ENCODE measurements at regions not wholly inside any gene's neighbourhood (a gene's known extent, or its start where the extent isn't known, plus 50 kb on each side); places are given as distances from the start of the nearest gene placed in this dataset.

DNA sequence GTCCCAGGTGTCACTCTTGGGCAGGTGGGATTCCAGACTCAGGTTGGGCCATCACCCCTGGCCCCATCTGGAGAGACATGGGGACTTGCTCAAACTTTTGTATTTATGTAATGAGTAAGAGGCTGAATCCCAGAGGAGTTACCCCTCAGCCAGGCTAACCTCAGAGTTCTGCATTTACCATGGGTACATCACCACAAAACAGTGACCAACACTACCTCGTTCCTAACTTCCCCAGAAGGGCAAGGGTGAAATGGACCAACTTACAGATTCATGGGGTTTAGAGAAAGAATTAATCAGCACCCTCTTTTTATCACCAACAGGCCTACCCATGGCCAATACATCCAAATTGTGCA is 259.9 kb upstream of the MARCKS start:
- DNase-seq: no peak

GRCh38 chr6:113598786-113599185 is 258.4 kb upstream of the MARCKS start:
- no peak for DNase-seq

- no peak for DNase-seq
Measured at GRCh38 chr6:113599444-113599843, 257.7 kb upstream of the MARCKS start.

- DNase-seq: no peak
Measured at GRCh38 chr6:113600551-113601339, 256.4 kb upstream of the MARCKS start.

GRCh38 chr6:113607821-113608545 is 249.2 kb upstream of the MARCKS start:
- no peak for DNase-seq

DNA sequence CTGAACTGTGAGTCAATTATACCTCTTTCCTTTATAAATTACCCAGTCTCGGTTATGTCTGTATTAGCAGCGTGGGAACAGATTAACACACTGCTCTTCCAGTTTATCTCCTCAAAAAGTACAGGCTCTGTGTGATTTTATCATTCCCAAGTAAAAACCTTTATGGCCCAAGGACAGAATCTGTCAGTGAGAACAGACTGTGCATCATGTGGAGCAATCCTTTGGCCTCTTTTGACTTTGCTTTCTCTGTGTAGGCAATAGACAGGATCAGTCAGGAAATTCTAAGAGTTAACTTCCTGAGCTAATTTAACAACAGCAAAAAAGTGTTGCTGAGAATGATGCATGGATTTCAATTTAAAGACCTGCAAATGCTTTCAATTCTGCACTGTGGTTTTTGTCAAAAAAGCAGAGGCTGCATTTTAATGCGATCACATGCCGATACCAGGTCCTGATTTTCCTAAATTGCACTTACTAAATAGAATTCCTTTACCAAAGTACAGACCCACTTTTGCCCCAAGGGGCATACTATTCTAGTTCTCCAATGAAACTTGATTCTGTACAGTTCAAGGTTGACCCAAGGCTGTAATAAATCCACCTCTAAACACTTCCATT is 246.7 kb upstream of the MARCKS start:
- no peak for DNase-seq

GRCh38 chr6:113616701-113617274 is 240.4 kb upstream of the MARCKS start:
- DNase-seq: no peak

- DNase-seq: no peak
Measured at GRCh38 chr6:113619077-113619476, 238.1 kb upstream of the MARCKS start.

GRCh38 chr6:113620386-113620785 is 236.8 kb upstream of the MARCKS start:
- no peak for DNase-seq

DNA sequence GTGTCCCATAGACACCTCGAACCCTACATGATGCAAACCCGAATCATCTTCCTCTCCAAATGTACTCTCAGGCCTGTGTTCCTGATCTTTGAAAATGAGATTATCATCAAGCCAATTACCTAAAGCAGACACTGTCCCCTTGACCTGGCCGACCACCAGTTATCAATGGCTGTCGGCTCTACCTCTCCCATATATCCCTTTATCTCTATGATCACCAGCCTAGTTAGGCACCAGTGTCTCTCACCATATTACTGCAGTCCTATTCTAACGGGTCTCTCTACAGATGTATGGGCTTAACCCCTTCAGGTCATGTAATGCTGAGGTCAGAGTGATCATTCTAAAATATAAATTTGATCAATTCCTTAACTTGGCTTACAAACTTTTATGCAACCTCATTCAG is 234.9 kb upstream of the MARCKS start:
- DNase-seq: no peak

- no peak for DNase-seq
Measured at GRCh38 chr6:113623129-113623528, 234.0 kb upstream of the MARCKS start.

GRCh38 chr6:113625850-113626249 is 231.3 kb upstream of the MARCKS start:
- no peak for DNase-seq

GRCh38 chr6:113626475-113626874 is 230.7 kb upstream of the MARCKS start:
- no peak for DNase-seq

DNA sequence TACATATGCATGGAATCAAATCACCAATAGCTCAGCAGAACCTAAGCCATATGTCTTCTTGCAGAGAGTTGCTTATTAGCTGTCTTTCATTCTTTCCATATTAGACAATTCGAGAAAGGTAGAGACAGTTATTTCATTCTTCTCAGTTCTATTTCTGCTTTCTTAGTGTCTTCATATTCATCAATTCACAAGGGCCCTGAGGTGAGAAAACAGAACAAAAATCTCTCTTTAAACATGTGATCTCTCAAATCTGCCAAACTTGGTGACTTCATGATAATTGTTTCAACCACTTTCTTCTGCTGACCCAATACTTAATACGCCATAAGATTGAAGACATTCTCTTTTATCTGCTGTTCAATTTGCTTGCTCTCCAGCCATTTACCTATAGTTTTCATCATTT is 229.7 kb upstream of the MARCKS start:
- DNase-seq: no peak

- DNase-seq: no peak
Measured at GRCh38 chr6:113629256-113629655, 227.9 kb upstream of the MARCKS start.

DNA sequence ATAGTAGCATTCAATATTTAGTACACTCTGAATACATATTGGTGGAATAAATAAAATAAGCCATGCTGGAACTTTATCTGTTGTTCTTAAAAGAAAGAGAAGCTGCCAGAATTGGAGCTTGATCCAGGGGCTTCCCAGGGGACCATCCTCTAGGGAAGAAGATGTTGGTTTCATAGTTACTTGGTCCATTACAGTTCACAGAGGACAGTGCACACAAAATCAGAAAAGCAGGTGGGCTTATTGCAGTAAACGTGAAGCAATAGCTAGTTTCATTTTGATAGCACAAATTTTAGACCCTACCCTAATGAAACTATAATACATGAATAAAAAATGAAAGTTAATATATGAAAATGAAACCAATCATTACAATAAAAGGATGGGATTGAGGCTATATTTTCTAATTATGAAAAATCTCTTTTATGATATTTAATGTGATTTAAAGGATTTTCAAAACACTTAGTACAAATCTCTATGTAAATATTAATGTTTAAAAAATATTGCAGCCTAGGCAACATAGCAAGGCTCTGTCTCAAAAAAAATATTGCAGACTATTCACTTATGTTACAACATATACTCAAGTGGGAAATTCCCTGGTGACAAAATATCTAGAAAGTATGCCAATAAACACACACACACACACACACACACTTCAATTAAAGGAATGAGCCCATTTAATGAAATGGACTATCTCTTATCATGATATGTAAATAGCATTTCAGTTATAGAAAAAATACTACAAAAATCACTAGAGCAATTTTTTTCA is 227.0 kb upstream of the MARCKS start:
- no peak for DNase-seq

DNA sequence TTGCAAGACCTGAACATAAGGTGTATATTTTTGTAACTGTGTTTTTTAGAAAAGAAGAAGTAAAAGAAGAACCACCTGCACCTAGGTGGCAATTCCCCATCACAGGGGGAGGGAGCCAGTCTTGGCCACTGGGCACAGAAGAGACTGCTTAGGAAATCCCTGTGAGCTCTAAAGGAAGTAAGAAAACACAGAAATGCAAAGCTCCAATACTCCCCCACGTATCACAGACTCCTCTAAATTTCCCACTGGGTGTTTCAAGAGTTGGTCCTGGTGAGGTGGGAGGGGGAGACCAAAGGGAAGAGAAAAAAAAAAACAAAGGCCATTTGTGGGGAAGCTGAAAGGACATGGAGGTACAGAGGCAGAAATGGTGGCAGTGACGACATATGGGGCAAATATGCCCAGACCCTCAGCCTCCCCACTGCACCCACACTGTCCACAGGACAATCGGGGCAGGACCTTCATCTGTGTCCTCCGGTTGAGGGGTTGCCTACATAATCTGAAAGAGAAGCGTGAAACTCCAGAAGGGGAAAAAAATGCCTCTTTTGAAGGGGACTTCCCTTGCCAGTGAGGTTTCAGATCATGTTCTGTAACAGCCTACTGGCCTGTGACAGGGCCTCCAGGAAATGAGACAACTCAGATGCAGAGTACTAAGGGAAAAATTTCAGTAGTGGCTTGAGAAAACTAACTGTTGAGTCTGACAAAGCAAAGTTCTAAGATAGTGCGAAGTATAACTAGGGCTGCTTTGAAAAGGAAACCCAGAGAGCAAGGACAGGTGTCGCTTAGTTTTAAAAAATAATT is 226.2 kb upstream of the MARCKS start:
- no peak for DNase-seq

- DNase-seq: no peak
Measured at GRCh38 chr6:113631666-113632065, 225.5 kb upstream of the MARCKS start.

DNA sequence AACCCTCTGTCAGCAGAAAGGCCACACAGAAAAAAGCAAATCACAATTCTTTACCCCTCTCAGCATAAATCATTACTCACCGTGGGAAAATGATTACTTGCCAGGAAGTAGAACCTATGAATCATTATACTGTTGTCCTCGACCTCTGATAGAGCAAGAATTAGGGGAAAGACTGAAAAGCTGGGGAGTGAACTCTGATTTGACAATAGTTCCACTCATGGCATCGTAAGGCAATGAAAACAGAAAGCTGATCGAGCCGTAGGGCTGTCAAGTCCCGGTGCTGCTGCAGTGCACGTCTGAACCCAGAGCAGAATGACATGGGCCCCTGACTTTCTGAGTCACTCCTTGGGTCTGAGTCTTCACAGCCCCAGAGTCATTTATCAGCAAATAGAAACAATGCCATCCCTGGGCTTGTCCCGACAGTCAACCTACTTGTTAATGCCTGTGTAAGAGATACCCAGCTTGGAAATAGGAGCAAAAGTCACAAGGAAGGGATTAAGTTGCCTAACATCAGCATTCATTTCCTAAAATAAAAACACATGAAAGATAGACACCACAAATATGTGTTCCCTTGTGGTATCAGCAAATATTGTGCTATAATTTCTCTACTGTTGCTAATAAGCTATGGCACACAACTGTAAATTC is 224.8 kb upstream of the MARCKS start:
- DNase-seq: no peak

GRCh38 chr6:113633638-113634037 is 223.5 kb upstream of the MARCKS start:
- DNase-seq: no peak

GRCh38 chr6:113634352-113635163 is 222.6 kb upstream of the MARCKS start:
- DNase-seq: no peak

Data from NCI-H510A (cell line).